GM13977 (cell line): ENCODE measurements at regions not wholly inside any gene's neighbourhood (a gene's known extent, or its start where the extent isn't known, plus 50 kb on each side); places are given as distances from the start of the nearest gene placed in this dataset.

Source experiments
- DNase-seq: peaks from one replicate; pipeline ENCODE4 v3.0.0; 2012; ENCODE audit warnings: low spot score
- CTCF ChIP-seq: IDR thresholded peaks from 2 replicates; pipeline ENCODE4 v1.5.1; 2012; ENCODE audit warnings: mild to moderate bottlenecking, control low read depth; ENCODE audit not compliant: insufficient read depth; ENCODE audit errors: extremely low read depth, missing control alignments
- in situ Hi-C: fragments of 300-500 bp; cut with MboI; formaldehyde crosslinking; loops from one replicate; pipeline ENCODE4 v1.12.0; 2022; ENCODE audit warnings: low sequenced_read_pairs, low pct_unique_long_range_greater_than_20kb, mixed read lengths, inconsistent platforms; ENCODE audit not compliant: unreplicated experiment

DNA sequence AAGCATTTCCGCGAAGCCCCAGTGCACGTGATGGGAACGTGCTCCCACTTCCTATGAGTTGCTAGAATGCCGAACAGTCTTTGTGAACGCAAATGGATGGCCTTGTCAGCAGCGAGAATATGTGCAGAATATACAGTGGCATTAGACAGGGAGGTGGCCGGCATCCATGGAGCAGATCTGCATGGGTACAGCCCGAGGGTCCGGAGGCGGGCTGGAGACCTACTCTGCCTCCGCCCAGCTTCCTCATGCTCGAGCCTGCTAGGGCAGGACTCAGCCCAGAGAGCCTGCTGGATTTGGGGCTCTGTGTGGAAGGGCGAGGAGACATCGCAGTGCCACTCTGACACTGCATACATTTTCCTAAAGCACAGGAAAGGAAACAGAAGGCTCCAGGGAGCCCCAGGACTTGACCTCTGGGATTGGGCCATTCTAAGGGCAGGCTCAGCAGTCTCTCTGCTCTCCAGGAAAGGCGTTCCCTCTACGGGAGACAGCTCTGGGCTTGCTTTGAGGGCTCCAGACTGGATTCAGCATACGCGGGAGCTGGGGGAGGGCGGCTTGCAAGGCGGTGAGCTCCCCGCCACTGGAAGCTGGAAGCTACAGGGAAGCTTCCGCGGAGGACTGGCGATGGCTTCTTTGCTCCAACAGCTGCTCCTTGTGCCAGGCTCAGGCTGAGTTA, 55.9 kb upstream of the UQCRFS1 start:
- in situ Hi-C loops, result no loop called here
- DNase-seq, result no peak
- TF ChIP-seq CTCF, result no peak

GRCh38 chr19:29269641-29270040, 56.7 kb upstream of the UQCRFS1 start:
- in situ Hi-C loops, result no loop called here
- no peak for TF ChIP-seq CTCF
- DNase-seq, result no peak

DNA sequence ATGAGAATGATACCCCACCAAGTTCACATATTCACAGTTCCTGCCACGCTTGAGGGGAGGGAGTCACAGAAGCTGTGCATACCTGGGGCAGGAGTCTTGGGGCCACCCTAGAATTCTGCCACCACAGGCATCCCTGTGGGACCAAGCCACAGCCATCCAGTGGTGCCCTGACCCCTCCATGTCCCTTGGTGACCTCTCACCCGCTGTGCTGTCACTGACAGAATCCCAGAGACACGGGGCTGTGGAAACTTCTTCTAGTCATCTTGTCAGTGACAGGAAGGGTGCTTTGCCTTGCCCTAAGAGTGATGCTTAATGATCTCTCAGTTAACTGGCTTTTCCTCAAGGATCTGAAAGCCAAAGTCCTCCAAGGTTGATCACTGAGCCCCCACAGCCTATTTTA, 58.4 kb upstream of the UQCRFS1 start:
- in situ Hi-C loops, result no loop called here
- DNase-seq, result no peak
- TF ChIP-seq CTCF, result no peak

DNA sequence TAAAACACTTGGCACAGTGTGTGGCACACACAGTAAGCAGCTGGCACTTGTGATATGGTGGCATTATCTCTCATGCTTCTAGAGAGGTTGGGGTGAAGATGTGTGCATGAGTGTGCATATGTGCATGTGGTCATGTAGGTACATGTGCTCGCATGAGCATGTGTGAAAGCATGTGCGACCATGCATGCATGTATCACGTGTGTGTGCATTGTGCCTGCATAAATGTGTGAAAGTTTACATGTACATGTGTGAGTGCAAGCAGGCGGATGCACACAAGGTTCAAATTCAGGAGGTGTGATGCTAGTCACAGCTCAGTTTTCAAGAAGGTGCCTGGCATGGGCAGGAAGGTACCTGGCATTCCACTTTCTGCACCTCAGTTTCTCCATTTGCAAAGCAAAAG, 59.0 kb upstream of the UQCRFS1 start:
- in situ Hi-C loops, result no loop called here
- no peak for TF ChIP-seq CTCF
- no peak for DNase-seq

DNA sequence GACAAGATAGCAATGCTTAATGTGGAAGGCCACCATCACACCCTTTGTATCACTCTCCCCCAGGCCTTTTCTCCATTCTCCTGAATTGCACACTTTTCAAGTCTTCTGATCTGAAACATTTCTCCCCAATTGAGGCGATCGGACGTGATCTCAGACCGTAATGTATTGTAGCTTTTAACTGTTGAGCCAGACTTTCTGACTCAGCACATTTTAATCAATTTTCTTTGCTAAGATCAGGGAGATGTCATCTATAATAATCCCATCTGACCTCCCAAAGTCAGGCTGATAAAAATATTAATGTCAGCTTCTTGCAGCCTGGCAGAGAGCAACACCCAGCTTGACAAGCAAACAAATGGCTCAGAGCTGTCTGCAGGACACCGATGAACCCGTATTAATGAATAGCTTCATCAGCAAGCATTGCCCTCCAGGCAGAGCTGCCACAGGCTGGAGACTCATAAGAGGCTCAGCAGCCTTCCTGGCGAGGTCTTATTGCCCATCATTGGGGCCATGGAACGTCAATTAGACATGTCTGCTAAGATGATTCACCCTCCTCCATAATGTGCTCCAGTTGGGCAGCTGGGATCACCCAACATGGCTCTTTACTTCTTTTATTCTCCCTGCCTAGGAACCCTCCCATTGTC, 60.2 kb upstream of the UQCRFS1 start:
- DNase-seq, result no peak
- in situ Hi-C loops, result no loop called here
- TF ChIP-seq CTCF, result no peak

GRCh38 chr19:29275266-29275665, 62.3 kb upstream of the UQCRFS1 start:
- TF ChIP-seq CTCF, result no peak
- in situ Hi-C loops, result no loop called here
- no peak for DNase-seq

DNA sequence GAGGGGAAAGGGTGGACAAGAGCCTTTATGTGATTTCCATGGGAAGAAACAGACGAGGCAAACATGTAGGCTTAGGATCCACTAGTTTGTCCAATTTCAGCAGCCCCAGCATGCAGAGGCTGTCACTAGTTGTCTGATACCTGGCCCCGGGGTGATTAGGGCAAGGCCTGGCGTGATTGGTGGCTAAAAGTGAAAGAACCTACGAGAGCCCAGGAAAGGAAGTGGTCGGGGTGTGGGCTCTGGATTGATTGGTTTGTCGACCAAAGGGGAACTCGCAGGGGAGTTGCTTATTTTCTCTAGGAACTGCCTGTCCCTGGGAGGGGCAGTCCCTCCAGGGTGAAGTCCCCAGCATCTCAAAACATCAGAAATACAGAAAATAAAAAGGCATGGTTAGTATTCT, 64.2 kb upstream of the UQCRFS1 start:
- in situ Hi-C loops, result no loop called here
- peak; percentile 42 for DNase-seq
- no peak for TF ChIP-seq CTCF
